ENCODE measurements at regions not wholly inside any gene's neighbourhood (a gene's known extent, or its start where the extent isn't known, plus 50 kb on each side); places are given as distances from the start of the nearest gene placed in this dataset.
"Not testable (repeated sequence)": the region's sequence is repeated elsewhere in the genome, so short reads cannot be mapped to it uniquely, and the experiment has no call there.

DNA sequence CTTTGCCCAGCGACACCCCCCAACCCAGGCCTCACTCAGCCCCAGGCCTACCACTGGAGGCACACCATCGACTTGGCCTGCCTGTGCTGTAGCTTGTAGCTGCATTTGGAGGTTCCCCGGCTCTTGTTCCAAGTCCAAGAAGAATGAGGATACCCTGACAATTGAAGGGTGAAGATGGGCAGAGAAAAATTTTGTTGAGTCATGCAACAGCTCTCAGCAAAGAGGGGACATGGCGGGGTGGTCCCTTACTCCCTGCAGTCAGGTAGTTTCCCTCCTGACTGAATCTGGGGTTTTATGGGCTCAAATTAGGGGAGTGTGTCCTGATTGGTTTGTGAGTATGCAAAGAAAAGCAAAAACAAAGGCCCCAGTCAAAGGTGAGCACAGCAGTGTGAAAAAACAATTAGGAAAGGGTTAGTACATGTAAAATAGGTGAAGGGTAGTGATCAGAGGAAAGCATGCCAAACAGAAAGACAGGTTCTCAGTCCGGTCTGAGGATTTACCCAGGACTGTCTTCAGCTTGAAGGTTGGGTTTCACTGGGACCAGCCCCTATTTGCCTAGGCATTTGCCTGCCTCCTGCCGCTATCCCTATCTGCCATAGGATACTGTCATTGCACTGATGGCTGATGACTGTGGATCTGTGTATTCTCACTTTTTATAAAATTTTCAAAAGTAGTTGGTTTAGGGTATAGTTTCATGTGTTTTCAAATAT lies 316.4 kb upstream of the RND3 start:
- no peak overlapping the region for H3K4me3 ChIP-seq
- no peak for DNase-seq (ENCODE audit: low read depth, low spot score)
- no peaks in the 10 kb centered on the region for H3K36me3 ChIP-seq (ENCODE audit: insufficient read depth, low read length)
- no peak overlapping the region for H3K27ac ChIP-seq
- H3K9me3 ChIP-seq (ENCODE audit: low read depth, low read length) = no peaks in the 10 kb centered on the region
- no peak overlapping the region for H3K9ac ChIP-seq (ENCODE audit: insufficient read length)
- TF ChIP-seq POLR2AphosphoS5 (IDR thresholded peaks at IDR 0.05; ENCODE audit: borderline replicate concordance, low read depth, low read length) (no peak), FOXP2 (optimal IDR thresholded peaks at IDR 0.05; ENCODE audit: control extremely low read depth, extremely low read length, insufficient read depth) (no peak), EZH2 (IDR thresholded peaks at IDR 0.05) (no peak)

DNA sequence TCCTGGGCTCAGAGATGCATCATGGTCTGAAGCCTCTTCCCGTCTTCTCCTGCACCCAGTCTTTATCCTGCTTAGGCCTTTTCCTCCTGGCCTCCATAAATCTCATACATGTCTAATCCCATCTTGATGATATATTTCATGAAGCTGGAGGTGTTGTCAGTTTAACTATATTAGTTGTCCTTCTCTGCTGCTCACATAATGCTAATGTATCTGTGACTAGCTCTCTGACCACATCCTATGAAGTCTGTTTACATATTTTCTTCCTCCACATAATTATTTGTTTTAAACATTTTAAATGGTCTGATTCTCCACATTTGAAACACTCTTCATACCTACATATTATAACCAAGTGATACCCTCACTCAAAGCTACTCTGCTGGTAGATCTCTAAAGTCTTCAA lies 315.2 kb upstream of the RND3 start:
- Histone ChIP-seq H3K9ac (ENCODE audit: insufficient read length) (no peak overlapping the region), H3K36me3 (ENCODE audit: insufficient read depth, low read length) (no peaks in the 10 kb centered on the region), H3K27ac (no peak overlapping the region), H3K9me3 (ENCODE audit: low read depth, low read length) (no peaks in the 10 kb centered on the region), H3K4me3 (no peak overlapping the region)
- TF ChIP-seq POLR2AphosphoS5 (IDR thresholded peaks at IDR 0.05; ENCODE audit: borderline replicate concordance, low read depth, low read length) (no peak), EZH2 (IDR thresholded peaks at IDR 0.05) (no peak), FOXP2 (optimal IDR thresholded peaks at IDR 0.05; ENCODE audit: control extremely low read depth, extremely low read length, insufficient read depth) (no peak)
- DNase-seq (ENCODE audit: low read depth, low spot score) = no peak

DNA sequence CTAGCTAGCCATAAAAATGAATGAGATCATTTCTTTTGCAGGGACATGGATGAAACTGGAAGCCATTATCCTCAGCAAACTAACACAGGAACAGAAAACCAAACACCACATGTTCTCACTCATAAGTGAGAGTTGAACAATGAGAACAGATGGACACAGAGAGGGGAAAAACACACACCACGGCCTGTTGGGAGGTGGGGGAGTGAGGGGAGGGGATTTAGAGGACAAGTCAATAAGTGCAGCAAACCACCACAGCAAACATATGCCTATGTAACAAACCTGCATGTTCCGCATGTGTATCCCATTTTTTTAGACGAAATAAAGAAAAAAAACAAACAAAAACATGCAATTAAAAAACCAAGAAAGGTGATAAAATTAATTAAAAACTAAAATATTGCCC lies 308.8 kb upstream of the RND3 start:
- not testable (repeated sequence) for H3K27ac ChIP-seq; DNase-seq (ENCODE audit: low read depth, low spot score); H3K9me3 ChIP-seq (ENCODE audit: low read depth, low read length); H3K4me3 ChIP-seq; H3K9ac ChIP-seq (ENCODE audit: insufficient read length); H3K36me3 ChIP-seq (ENCODE audit: insufficient read depth, low read length)

DNA sequence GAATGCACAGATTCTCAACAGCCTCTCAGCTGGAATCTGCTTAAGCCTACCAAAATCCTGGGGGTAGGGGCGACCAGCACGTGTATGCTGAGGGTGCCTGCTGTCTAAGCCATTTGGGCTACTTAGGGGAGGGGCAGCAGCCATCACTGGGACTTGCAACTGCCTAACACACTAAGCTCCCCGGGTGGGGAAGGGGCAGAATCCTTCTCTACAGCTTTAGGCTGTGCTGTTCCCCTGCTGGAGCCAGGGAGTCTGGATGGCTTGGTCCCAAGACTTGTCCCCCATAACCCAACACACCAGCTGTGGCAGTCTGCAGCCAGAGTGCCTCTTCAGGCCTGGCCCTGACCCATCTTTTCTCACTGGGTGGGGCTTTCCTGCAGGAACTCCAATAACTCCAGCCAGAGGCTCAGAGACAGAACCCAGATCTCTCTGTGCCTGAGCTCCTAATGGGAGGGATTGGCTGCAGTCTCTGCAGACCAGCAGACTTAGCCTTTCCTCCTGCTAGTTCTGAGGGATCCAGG lies 305.4 kb upstream of the RND3 start:
- DNase-seq (ENCODE audit: low read depth, low spot score) = no peak
- Histone ChIP-seq H3K27ac (no peak overlapping the region), H3K4me3 (no peak overlapping the region), H3K36me3 (ENCODE audit: insufficient read depth, low read length) (no peaks in the 10 kb centered on the region), H3K9ac (ENCODE audit: insufficient read length) (no peak overlapping the region), H3K9me3 (ENCODE audit: low read depth, low read length) (no peaks in the 10 kb centered on the region)
- TF ChIP-seq POLR2AphosphoS5 (IDR thresholded peaks at IDR 0.05; ENCODE audit: borderline replicate concordance, low read depth, low read length) (no peak), EZH2 (IDR thresholded peaks at IDR 0.05) (no peak), FOXP2 (optimal IDR thresholded peaks at IDR 0.05; ENCODE audit: control extremely low read depth, extremely low read length, insufficient read depth) (no peak)

DNA sequence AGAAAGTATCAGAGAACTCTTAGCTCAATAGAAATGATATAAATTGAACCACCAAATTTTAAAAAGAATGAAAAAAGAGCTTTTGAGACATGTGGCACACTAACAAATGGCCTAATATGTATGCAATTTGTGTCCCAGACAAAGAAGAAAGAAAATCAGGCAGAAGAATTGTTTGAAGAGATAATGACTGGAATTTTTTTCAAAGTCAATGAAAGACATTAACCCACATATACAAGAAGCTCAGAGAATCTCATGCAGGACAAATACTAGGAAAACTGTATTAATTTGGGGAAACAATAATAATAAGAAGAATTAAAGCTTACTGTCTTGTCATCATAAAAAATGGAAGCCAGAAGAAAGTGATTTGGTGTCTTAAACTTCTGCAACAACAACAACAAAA lies 304.1 kb upstream of the RND3 start:
- no peak for DNase-seq (ENCODE audit: low read depth, low spot score)
- Histone ChIP-seq H3K9me3 (ENCODE audit: low read depth, low read length) (no peaks in the 10 kb centered on the region), H3K9ac (ENCODE audit: insufficient read length) (no peak overlapping the region), H3K36me3 (ENCODE audit: insufficient read depth, low read length) (no peaks in the 10 kb centered on the region), H3K27ac (no peak overlapping the region), H3K4me3 (no peak overlapping the region)
- TF ChIP-seq EZH2 (IDR thresholded peaks at IDR 0.05) = no peak
- no peak for TF ChIP-seq POLR2AphosphoS5 (IDR thresholded peaks at IDR 0.05; ENCODE audit: borderline replicate concordance, low read depth, low read length)
- TF ChIP-seq FOXP2 (optimal IDR thresholded peaks at IDR 0.05; ENCODE audit: control extremely low read depth, extremely low read length, insufficient read depth) = no peak

DNA sequence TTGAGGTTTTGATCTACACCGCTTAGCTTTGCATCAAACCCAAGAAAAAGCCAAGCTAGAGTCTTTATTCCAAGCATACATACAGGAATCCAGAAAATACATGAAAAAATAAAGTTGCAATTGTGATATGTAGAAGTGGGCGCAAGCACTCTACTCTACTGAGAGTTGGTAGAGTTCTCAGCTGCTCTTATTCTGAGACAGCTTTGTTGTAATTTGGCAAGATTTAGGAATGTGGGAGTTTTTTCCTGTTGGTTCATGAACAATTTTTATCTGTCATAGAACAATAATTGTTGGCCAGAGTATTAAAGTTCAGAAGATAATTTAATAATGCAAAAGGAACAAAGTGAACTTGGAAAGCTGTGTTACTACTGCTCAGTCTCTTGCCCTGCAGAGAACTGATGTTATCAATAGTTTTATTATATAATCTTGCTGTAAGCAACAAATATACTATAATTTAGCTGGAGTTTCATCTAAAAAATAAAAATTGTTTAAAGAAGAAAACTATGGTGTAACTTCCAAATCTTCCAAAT lies 302.0 kb upstream of the RND3 start:
- DNase-seq (ENCODE audit: low read depth, low spot score) = no peak
- Histone ChIP-seq H3K4me3 (no peak overlapping the region), H3K27ac (no peak overlapping the region), H3K9ac (ENCODE audit: insufficient read length) (no peak overlapping the region), H3K9me3 (ENCODE audit: low read depth, low read length) (no peaks in the 10 kb centered on the region), H3K36me3 (ENCODE audit: insufficient read depth, low read length) (no peaks in the 10 kb centered on the region)
- no peak for TF ChIP-seq FOXP2 (optimal IDR thresholded peaks at IDR 0.05; ENCODE audit: control extremely low read depth, extremely low read length, insufficient read depth)
- no peak for TF ChIP-seq POLR2AphosphoS5 (IDR thresholded peaks at IDR 0.05; ENCODE audit: borderline replicate concordance, low read depth, low read length)
- no peak for TF ChIP-seq EZH2 (IDR thresholded peaks at IDR 0.05)

DNA sequence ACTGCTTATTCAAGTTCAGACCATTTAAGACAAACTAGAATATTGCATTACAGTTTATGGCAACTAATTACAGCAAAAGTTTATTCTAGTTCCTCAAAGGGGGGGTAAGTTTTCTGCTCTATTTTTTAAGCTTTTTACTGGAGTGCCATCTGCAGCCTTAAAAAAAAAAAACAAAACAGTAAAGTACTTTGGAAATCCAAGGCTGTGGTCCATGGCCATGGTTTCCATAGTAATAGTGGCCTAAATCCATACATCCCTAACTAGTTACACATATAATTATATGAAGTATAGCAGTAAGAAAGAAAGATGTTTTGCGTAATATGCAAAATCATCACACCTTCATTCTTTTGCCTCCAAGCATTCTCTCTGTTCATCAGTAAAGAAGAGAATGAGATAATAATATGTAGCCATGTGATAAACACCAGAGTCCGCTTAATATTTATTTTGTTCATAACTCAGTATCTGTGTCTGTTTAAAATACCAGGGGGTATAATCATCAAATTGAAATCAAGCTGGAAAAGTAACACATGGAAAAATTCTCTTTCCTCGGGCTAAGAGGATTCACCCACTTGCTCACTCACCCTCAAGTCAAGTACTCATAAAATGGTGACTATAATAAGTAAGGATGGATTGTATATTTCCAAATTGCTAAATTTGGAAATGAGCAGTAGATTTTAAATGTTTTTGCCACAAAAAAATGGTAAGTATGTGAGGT lies 301.1 kb upstream of the RND3 start:
- Histone ChIP-seq H3K27ac (no peak overlapping the region), H3K36me3 (ENCODE audit: insufficient read depth, low read length) (no peaks in the 10 kb centered on the region), H3K9me3 (ENCODE audit: low read depth, low read length) (no peaks in the 10 kb centered on the region), H3K4me3 (no peak overlapping the region), H3K9ac (ENCODE audit: insufficient read length) (no peak overlapping the region)
- TF ChIP-seq FOXP2 (optimal IDR thresholded peaks at IDR 0.05; ENCODE audit: control extremely low read depth, extremely low read length, insufficient read depth) (no peak), EZH2 (IDR thresholded peaks at IDR 0.05) (no peak), POLR2AphosphoS5 (IDR thresholded peaks at IDR 0.05; ENCODE audit: borderline replicate concordance, low read depth, low read length) (no peak)
- no peak for DNase-seq (ENCODE audit: low read depth, low spot score)

DNA sequence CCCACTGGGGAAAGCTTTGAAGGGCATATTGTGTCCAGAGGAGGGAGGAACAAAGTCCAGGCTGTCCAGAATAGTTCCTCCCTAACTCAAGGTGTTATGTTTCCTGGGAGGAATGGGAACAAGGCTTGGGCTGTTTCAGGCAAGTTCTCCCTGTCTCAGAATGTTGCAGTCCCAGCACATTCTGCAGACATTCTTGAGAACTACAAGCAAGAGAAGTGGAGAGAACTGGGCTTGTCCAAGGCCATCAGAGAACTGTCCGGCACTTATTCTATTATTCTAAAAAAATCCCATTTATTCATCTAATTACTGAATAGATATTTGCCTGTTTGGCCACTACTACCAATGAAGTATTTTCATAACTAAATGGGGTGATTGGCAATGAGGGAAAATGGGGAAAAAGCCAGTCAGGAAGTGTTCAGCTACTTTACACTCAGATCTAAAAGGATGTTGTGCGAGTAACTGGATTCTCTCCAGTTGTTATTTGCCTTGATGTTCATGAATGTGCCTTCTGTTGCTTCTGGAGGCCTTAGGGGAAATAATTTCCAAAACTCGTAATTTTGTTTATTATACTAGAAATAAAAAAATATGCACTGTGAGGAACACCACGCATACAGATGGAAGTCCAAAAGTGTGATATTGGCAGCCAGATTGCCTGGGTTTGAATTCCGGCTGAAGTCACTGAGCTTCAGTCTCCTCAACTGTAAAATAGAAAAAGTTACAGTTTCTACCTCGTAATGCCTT lies 300.1 kb upstream of the RND3 start:
- H3K36me3 ChIP-seq (ENCODE audit: insufficient read depth, low read length) = no peaks in the 10 kb centered on the region
- no peak overlapping the region for H3K4me3 ChIP-seq
- H3K9ac ChIP-seq (ENCODE audit: insufficient read length) = no peak overlapping the region
- no peak overlapping the region for H3K27ac ChIP-seq
- no peak for TF ChIP-seq POLR2AphosphoS5 (IDR thresholded peaks at IDR 0.05; ENCODE audit: borderline replicate concordance, low read depth, low read length)
- no peak for TF ChIP-seq EZH2 (IDR thresholded peaks at IDR 0.05)
- TF ChIP-seq FOXP2 (optimal IDR thresholded peaks at IDR 0.05; ENCODE audit: control extremely low read depth, extremely low read length, insufficient read depth) = no peak
- DNase-seq (ENCODE audit: low read depth, low spot score) = no peak
- H3K9me3 ChIP-seq (ENCODE audit: low read depth, low read length) = no peaks in the 10 kb centered on the region
